ENCODE measurements at regions not wholly inside any gene's neighbourhood (a gene's known extent, or its start where the extent isn't known, plus 50 kb on each side); places are given as distances from the start of the nearest gene placed in this dataset.

DNA sequence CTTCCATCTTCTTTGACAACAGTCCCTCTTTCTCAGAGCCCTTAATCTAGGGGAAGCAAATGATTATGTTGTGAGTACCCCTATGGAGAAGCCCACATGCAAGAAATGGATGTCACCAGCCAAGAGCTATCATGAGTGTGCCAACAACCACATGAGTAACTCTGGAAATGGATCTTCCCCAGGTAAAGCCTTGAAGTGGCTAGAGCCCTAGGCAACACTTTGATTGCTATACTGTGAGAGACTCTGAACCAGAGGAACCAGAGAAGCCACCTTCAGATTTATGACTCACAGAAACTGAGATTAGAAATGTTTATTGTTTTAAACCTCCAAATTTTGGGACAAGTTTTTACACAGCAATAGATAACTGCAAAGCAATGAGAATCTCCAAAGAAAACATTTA, 60.9 kb upstream of the COL1A2 start:
- Mint-ChIP-seq H3K36me3 (ENCODE audit: insufficient read depth, unreplicated experiment) (no peaks in the 10 kb centered on the region), H3K4me1 (ENCODE audit: low read depth, unreplicated experiment) (no peaks in the 10 kb centered on the region), H3K27ac (ENCODE audit: unreplicated experiment) (no peak overlapping the region), H3K4me3 (ENCODE audit: low read depth, unreplicated experiment) (no peak overlapping the region), H3K9me3 (ENCODE audit: low read depth, unreplicated experiment) (no peaks in the 10 kb centered on the region), H3K27me3 (ENCODE audit: unreplicated experiment) (no peaks in the 10 kb centered on the region)
- intact Hi-C loops (cut with micrococcal nuclease; ENCODE audit: unreplicated experiment): no loop called here
- no peak for DNase-seq
- TF ChIP-seq, protein P1, sequence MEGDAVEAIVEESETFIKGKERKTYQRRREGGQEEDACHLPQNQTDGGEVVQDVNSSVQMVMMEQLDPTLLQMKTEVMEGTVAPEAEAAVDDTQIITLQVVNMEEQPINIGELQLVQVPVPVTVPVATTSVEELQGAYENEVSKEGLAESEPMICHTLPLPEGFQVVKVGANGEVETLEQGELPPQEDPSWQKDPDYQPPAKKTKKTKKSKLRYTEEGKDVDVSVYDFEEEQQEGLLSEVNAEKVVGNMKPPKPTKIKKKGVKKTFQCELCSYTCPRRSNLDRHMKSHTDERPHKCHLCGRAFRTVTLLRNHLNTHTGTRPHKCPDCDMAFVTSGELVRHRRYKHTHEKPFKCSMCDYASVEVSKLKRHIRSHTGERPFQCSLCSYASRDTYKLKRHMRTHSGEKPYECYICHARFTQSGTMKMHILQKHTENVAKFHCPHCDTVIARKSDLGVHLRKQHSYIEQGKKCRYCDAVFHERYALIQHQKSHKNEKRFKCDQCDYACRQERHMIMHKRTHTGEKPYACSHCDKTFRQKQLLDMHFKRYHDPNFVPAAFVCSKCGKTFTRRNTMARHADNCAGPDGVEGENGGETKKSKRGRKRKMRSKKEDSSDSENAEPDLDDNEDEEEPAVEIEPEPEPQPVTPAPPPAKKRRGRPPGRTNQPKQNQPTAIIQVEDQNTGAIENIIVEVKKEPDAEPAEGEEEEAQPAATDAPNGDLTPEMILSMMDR (IDR thresholded peaks at IDR 0.05; ENCODE audit: unreplicated experiment): no peak
- CTCF ChIA-PET: no interaction called here
- no TSS peak for BruUV-seq (replicated peaks)

DNA sequence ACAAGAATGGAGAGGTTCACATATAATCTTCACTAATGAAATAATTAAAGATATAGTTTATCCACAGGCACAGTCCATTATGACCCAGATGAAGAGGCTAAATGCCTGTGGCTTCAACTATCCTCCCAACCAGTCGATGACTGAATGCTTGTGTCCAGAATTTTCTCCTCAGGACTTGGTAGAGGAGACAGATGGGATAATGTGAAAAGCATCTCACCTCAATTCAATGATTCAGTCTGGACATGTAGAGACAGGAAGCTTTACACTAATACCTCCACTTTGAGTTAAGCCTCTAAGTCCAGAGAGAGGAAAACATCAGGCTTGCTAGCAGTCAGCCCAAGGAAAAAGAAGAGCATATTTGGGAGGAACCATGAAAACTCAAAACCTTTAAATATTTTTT, 59.1 kb upstream of the COL1A2 start:
- CTCF ChIA-PET: no interaction called here
- Mint-ChIP-seq H3K4me1 (ENCODE audit: low read depth, unreplicated experiment) (no peaks in the 10 kb centered on the region), H3K27me3 (ENCODE audit: unreplicated experiment) (no peaks in the 10 kb centered on the region), H3K4me3 (ENCODE audit: low read depth, unreplicated experiment) (no peak overlapping the region), H3K27ac (ENCODE audit: unreplicated experiment) (no peak overlapping the region), H3K36me3 (ENCODE audit: insufficient read depth, unreplicated experiment) (no peaks in the 10 kb centered on the region), H3K9me3 (ENCODE audit: low read depth, unreplicated experiment) (no peaks in the 10 kb centered on the region)
- no peak for DNase-seq
- intact Hi-C loops (cut with micrococcal nuclease; ENCODE audit: unreplicated experiment): no loop called here
- TF ChIP-seq, protein P1 (IDR thresholded peaks at IDR 0.05; ENCODE audit: unreplicated experiment): no peak
- no TSS peak for BruUV-seq (replicated peaks)

DNA sequence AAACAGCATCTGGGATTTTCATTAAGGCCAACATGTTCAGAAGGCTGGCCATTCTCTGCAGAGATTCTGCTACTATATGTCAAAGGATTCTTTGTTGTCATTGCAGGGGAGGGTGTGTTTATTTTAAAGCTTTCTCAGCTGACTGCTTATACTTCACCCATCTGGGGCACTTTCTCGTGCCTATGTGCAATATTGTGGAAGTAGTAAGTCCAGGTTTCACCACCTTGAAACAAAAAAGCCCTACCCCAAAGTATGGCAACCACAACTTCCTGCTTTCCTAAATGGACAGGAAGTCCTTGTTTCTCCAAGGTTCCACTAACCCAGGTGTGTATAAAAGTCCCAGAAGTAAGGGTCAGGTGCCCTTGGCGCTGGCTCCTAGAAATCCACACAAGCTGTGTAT, 58.7 kb upstream of the COL1A2 start:
- Mint-ChIP-seq H3K36me3 (ENCODE audit: insufficient read depth, unreplicated experiment) (no peaks in the 10 kb centered on the region), H3K4me1 (ENCODE audit: low read depth, unreplicated experiment) (no peaks in the 10 kb centered on the region), H3K27me3 (ENCODE audit: unreplicated experiment) (no peaks in the 10 kb centered on the region), H3K9me3 (ENCODE audit: low read depth, unreplicated experiment) (no peaks in the 10 kb centered on the region), H3K4me3 (ENCODE audit: low read depth, unreplicated experiment) (no peak overlapping the region), H3K27ac (ENCODE audit: unreplicated experiment) (no peak overlapping the region)
- intact Hi-C loops (cut with micrococcal nuclease; ENCODE audit: unreplicated experiment): no loop called here
- no TSS peak for BruUV-seq (replicated peaks)
- TF ChIP-seq, protein P1 (IDR thresholded peaks at IDR 0.05; ENCODE audit: unreplicated experiment): no peak
- DNase-seq: no peak
- CTCF ChIA-PET: no interaction called here

DNA sequence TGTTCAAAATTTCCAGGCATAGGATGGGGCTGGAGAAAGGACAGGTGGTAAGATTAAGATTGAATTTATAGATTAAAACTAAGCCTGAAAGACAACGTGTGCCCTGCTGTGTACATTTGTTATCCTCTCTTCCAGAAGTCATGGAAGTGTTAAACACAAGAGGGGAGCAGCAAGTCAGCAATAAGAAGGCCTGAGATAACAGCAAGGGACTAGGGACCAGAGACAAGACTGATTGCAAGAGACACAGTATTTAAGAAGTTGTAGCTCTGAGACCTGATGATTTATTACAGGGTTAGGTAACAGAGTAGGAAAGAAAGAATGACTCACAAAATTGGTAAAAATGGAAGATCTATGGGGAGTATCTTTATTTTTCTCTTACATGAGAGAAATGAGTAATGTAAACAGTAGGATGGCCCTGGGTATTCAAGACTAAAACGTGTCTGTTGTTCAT, 55.7 kb upstream of the COL1A2 start:
- intact Hi-C loops (cut with micrococcal nuclease; ENCODE audit: unreplicated experiment): no loop called here
- no TSS peak for BruUV-seq (replicated peaks)
- Mint-ChIP-seq H3K4me1 (ENCODE audit: low read depth, unreplicated experiment) (no peaks in the 10 kb centered on the region), H3K27ac (ENCODE audit: unreplicated experiment) (no peak overlapping the region), H3K27me3 (ENCODE audit: unreplicated experiment) (no peaks in the 10 kb centered on the region), H3K9me3 (ENCODE audit: low read depth, unreplicated experiment) (no peaks in the 10 kb centered on the region), H3K36me3 (ENCODE audit: insufficient read depth, unreplicated experiment) (no peaks in the 10 kb centered on the region), H3K4me3 (ENCODE audit: low read depth, unreplicated experiment) (no peak overlapping the region)
- CTCF ChIA-PET: no interaction called here
- no peak for DNase-seq
- TF ChIP-seq, protein P1 (IDR thresholded peaks at IDR 0.05; ENCODE audit: unreplicated experiment): no peak

DNA sequence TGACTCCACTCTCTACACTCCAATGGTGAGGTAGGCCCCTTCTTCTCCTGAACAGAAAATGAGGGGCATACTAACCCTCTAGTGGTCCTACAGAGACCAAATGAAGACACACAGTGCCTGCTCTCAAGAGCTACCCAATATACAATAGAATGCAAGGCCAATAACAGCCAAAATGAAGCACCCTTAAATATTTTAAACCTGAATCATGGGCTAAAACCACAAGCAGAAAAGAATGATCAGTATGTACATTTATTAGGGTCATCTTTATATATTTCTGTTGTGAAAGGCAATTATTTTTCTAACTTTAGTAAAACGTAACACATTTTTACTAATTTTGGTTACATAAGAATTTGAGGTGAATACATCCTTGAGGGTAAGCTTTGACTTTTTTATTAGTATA, 49.9 kb upstream of the COL1A2 start:
- TF ChIP-seq, protein P1 (IDR thresholded peaks at IDR 0.05; ENCODE audit: unreplicated experiment): no peak
- no TSS peak for BruUV-seq (replicated peaks)
- no peaks in the 10 kb centered on the region for H3K27me3 Mint-ChIP-seq (ENCODE audit: unreplicated experiment)
- intact Hi-C loops (cut with micrococcal nuclease; ENCODE audit: unreplicated experiment): no loop called here
- H3K4me1 Mint-ChIP-seq (ENCODE audit: low read depth, unreplicated experiment): no peaks in the 10 kb centered on the region
- CTCF ChIA-PET: no interaction called here
- H3K27ac Mint-ChIP-seq (ENCODE audit: unreplicated experiment): no peak overlapping the region
- no peak overlapping the region for H3K4me3 Mint-ChIP-seq (ENCODE audit: low read depth, unreplicated experiment)
- no peak for DNase-seq
- H3K9me3 Mint-ChIP-seq (ENCODE audit: low read depth, unreplicated experiment): no peaks in the 10 kb centered on the region
- H3K36me3 Mint-ChIP-seq (ENCODE audit: insufficient read depth, unreplicated experiment): no peaks in the 10 kb centered on the region

Data from Calu3 (cell line).